Heart left ventricle (tissue), 16 donors: ENCODE measurements at regions not wholly inside any gene's neighbourhood (a gene's known extent, or its start where the extent isn't known, plus 50 kb on each side); places are given as distances from the start of the nearest gene placed in this dataset.

Source experiments
- ATAC-seq, 4 donors: fragments of 200-7000 bp; cut with Tn5 transposase; one replicate each; pipeline ENCODE4 v1.9.1; 2020 to 2022; ENCODE audit warnings: moderate library complexity in 4 of 4, mild to moderate bottlenecking in 3 of 4, moderate number of reproducible peaks in 1 of 4
- DNase-seq, 5 donors: peaks; one replicate each; pipeline ENCODE4 v3.0.0-alpha.2; 2020
- H3K27ac ChIP-seq, 12 donors: fragments of 200-600 bp; sonication (generic) in 4 of 12; one replicate each; pipeline versions ENCODE4 v1.5.0 to v1.8.0; 2016 to 2022; ENCODE audit warnings: mild to moderate bottlenecking in 2 of 12
- H3K27me3 ChIP-seq, 9 donors: fragments of 200-600 bp; sonication (generic) in 2 of 9; one replicate each; pipeline versions ENCODE4 v1.5.1 to v1.8.0; 2016 to 2022; ENCODE audit warnings: mild to moderate bottlenecking in 3 of 9
- H3K36me3 ChIP-seq, 9 donors: fragments of 200-600 bp; sonication (generic) in 2 of 9; one replicate each; pipeline versions ENCODE4 v1.5.0 to v1.8.0; 2018 to 2022; ENCODE audit warnings: mild to moderate bottlenecking in 2 of 9
- H3K4me1 ChIP-seq, 12 donors: fragments of 200-600 bp; sonication (generic) in 4 of 12; one replicate each; pipeline versions ENCODE4 v1.5.0 to v1.8.0; 2016 to 2022; ENCODE audit warnings: mild to moderate bottlenecking in 3 of 12
- H3K4me3 ChIP-seq, 12 donors: fragments of 200-600 bp; sonication (generic) in 4 of 12; one replicate each; pipeline versions ENCODE4 v1.5.0 to v1.8.0; 2017 to 2022; ENCODE audit warnings: mild to moderate bottlenecking in 9 of 12, moderate library complexity in 4 of 12
- H3K9me3 ChIP-seq, 12 donors: fragments of 200-600 bp; sonication (generic) in 4 of 12; one replicate each; pipeline versions ENCODE4 v1.5.0 to v1.8.0; 2016 to 2022; ENCODE audit warnings: mild to moderate bottlenecking in 1 of 12
- CTCF ChIP-seq, 12 donors: fragments of 200-600 bp; sonication (generic) in 4 of 12; IDR thresholded peaks; one replicate each; pipeline versions ENCODE4 v1.5.0 to v1.8.0; 2018 to 2022; ENCODE audit warnings: antibody characterized with exemption in 12 of 12, mild to moderate bottlenecking in 5 of 12
- POLR2A ChIP-seq, 2 donors: fragments of 450-650 bp; IDR thresholded peaks; one replicate each; pipeline ENCODE4 v1.6.1; 2017; ENCODE audit warnings: antibody characterized with exemption in 2 of 2, mild to moderate bottlenecking in 2 of 2, moderate library complexity in 2 of 2
- WGBS, 4 donors: extraction: QIAGEN DNeasy Blood & Tissue Kit in 2 of 4; methylation state at CpG; one replicate each; pipeline versions ENCODE4 v1.1.5 to v1.1.7; 2013 to 2018; 5-methylcytosine and 5-hydroxymethylcytosine counted together
- intact Hi-C, 10 donors: fragments of 100-400 bp; cut with DNase I; formaldehyde crosslinking; loops; one replicate each; pipeline versions ENCODE4 v1.11.1 to v1.14.2; 2022
- donor health status: ischemic (EF 13 %, LVEDD 7.1; RV severe dilation, severe dysfunction).
- donor health status: healthy with polysubstance abuse.
- donor health status: DM: no; HTN: yes; CAD: no.
- donor health status: DM: no; HTN: no; CAD: no.
- donor health status: ischemic (EF 25% LVEDD 6.9; RV normal size, moderate dysfunction).
- donor health status: ischemic (EF 25% LVEDD 5.7; RV mildly dilated, moderate dysfunction).
- donor health status: healthy.
- donor health status: DM: yes; HTN: yes; CAD: no.
- donor health status: ischemic (EF 35%, LVEDD 5.7; RV mildly dilated, moderate dysfunction).
- donor health status: nonischemic (EF 11% LVEDD 7.7; RV severe dilation, severe dysfunction).
- donor health status: DM: yes; HTN: yes; CAD: no.
- donor health status: PGD.
- donor health status: ischemic (EF 29% LVEDD 5.4; RV normal size, mild dysfunction).
- donor health status: nonischemic (EF 23%, LVEDD 6.1; RV moderate dilation, normal function).

GRCh38 chr11:115652094-115652493 lies 147.9 kb upstream of the CADM1 start:
- 5 to 37% (median 17%) methylated on average over 1 of the region's 1 CpG for WGBS, 4 donors
- intact Hi-C loops = no loop called here

GRCh38 chr11:115649461-115649860 lies 145.2 kb upstream of the CADM1 start:
- Histone ChIP-seq H3K4me1 (peaks cover 0 to 7% (median 0%) of the 10 kb centered on the region in 12 donors), H3K27ac (no peak overlapping the region), H3K4me3 (no peak overlapping the region), H3K27me3 (peaks cover 0 to 31% (median 4%) of the 10 kb centered on the region in 9 donors), H3K36me3 (no peaks in the 10 kb centered on the region), H3K9me3 (no peaks in the 10 kb centered on the region)
- DNase-seq (no peak), ATAC-seq (no peak)
- intact Hi-C loops = no loop called here
- TF ChIP-seq CTCF (IDR thresholded peaks at IDR 0.05) (no peak), POLR2A (IDR thresholded peaks at IDR 0.05) (no peak)
- WGBS, 4 donors = 84 to 90% (median 86%) methylated on average over 5 of the region's 5 CpGs

More at GRCh38 chr11:115652094-115652493, 147.9 kb upstream of the CADM1 start:
- Histone ChIP-seq H3K36me3 (no peaks in the 10 kb centered on the region), H3K9me3 (no peaks in the 10 kb centered on the region), H3K4me1 (peaks cover 0 to 7% (median 0%) of the 10 kb centered on the region in 12 donors), H3K27ac (no peak overlapping the region), H3K27me3 (peaks cover 0 to 22% (median 0%) of the 10 kb centered on the region in 9 donors), H3K4me3 (no peak overlapping the region)
- peak; percentile 24 to 75 (median 74) for ATAC-seq
- TF ChIP-seq CTCF (IDR thresholded peaks at IDR 0.05) (no peak), POLR2A (IDR thresholded peaks at IDR 0.05) (no peak)
- DNase-seq = no peak

GRCh38 chr11:115645631-115646317 lies 141.6 kb upstream of the CADM1 start:
- WGBS, 4 donors = 47 to 66% (median 60%) methylated on average over 19 to 28 of the region's 28 CpGs
- ATAC-seq (peak in 3 of 4 donors; percentile 62 to 82 (median 77)), DNase-seq (peak; percentile 48 to 71 (median 66))
- H3K27ac ChIP-seq = no peak overlapping the region
- peaks cover 0 to 36% (median 5%) of the 10 kb centered on the region in 9 donors for H3K27me3 ChIP-seq
- intact Hi-C loops = no loop called here
- no peaks in the 10 kb centered on the region for H3K36me3 ChIP-seq
- H3K9me3 ChIP-seq = no peaks in the 10 kb centered on the region
- H3K4me1 ChIP-seq = no peaks in the 10 kb centered on the region
- no peak overlapping the region for H3K4me3 ChIP-seq
- TF ChIP-seq POLR2A (IDR thresholded peaks at IDR 0.05) (no peak), CTCF (IDR thresholded peaks at IDR 0.05) (no peak)

DNA sequence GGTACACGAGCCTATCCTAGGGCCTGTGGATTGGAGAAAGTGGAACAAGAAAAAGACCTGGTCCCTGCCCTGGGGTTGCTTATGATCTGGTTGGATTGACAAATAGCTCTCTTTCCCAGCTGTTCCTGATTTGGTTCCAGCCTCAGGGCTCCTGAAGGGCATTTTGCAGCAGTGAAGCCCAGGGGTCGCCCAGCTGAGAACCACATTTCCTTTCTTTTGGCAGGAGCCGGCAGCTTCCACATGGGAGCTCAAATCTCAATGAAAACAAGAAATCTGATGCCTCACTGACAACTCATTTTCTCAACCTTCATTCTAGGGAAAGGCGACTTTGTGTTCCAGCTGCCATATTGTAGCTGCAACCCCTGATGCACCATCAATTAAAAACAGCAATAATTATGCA lies 140.6 kb upstream of the CADM1 start:
- Histone ChIP-seq H3K4me1 (no peaks in the 10 kb centered on the region), H3K27ac (no peak overlapping the region), H3K27me3 (peaks cover 0 to 29% (median 5%) of the 10 kb centered on the region in 9 donors), H3K4me3 (no peak overlapping the region), H3K36me3 (no peaks in the 10 kb centered on the region), H3K9me3 (no peaks in the 10 kb centered on the region)
- TF ChIP-seq CTCF (IDR thresholded peaks at IDR 0.05) (no peak), POLR2A (IDR thresholded peaks at IDR 0.05) (no peak)
- WGBS, 4 donors = 67 to 86% (median 78%) methylated on average over 4 of the region's 4 CpGs
- ATAC-seq (no peak), DNase-seq (no peak)
- intact Hi-C loops = no loop called here
